Activated naive CD4-positive, alpha-beta T cell treated with anti-CD3 and anti-CD28 coated beads, Interleukin-2, amount 10 ng/mL, durations not matched to agents 7 days and 5 days (primary cell): ENCODE measurements at regions not wholly inside any gene's neighbourhood (a gene's known extent, or its start where the extent isn't known, plus 50 kb on each side); places are given as distances from the start of the nearest gene placed in this dataset.

Experiments
- CTCF ChIA-PET: fragments of 350-600 bp; sonication (Branson Sonifier 250); formaldehyde crosslinking; loops from one replicate; lab custom pipeline; 2021; ENCODE audit warnings: antibody characterized with exemption; lab: Charles Lee
- DNase-seq: peaks from one replicate; pipeline ENCODE4 v3.0.0-alpha.2; 2020
- H3K27ac Mint-ChIP-seq: one replicate; pipeline ENCODE4 v1.8.0; 2021; ENCODE audit warnings: mild to moderate bottlenecking, moderate library complexity, mixed read lengths
- H3K27me3 Mint-ChIP-seq: one replicate; pipeline ENCODE4 v1.8.0; 2021; ENCODE audit warnings: mild to moderate bottlenecking, mixed read lengths
- H3K36me3 Mint-ChIP-seq: one replicate; pipeline ENCODE4 v1.8.0; 2021; ENCODE audit warnings: mixed read lengths
- H3K4me1 Mint-ChIP-seq: one replicate; pipeline ENCODE4 v1.8.0; 2021; ENCODE audit warnings: mixed read lengths
- H3K4me3 Mint-ChIP-seq: one replicate; pipeline ENCODE4 v1.8.0; 2021; ENCODE audit warnings: mild to moderate bottlenecking, moderate library complexity, mixed read lengths
- H3K9me3 Mint-ChIP-seq: one replicate; pipeline ENCODE4 v1.8.0; 2021; ENCODE audit warnings: mixed read lengths

DNA sequence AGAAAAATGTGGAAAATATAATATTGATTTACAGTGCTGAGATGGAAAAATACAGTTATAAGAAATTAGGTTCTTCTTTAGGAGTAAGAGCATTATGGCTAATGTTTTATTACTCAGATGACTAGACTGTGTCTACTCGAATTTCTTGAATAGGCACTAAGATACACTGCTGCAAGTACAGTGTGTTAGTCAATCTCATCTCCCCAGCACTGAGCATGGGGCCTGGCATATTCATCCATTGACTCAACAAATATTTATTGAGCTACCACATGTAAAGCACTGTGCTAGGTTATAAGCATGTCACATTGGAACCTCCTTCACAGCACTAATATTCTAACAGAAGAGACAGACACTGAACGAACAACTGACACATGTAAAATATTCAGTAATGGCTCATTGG lies 242.5 kb upstream of the GPC6 start:
- no peak for DNase-seq
- H3K4me1 Mint-ChIP-seq = no peaks in the 10 kb centered on the region
- H3K36me3 Mint-ChIP-seq = no peaks in the 10 kb centered on the region
- H3K27ac Mint-ChIP-seq = no peak overlapping the region
- CTCF ChIA-PET = no interaction called here
- no peak overlapping the region for H3K4me3 Mint-ChIP-seq
- H3K27me3 Mint-ChIP-seq = no peaks in the 10 kb centered on the region
- peaks cover 6% of the 10 kb centered on the region for H3K9me3 Mint-ChIP-seq

- H3K4me3 Mint-ChIP-seq = no peak overlapping the region
- H3K27me3 Mint-ChIP-seq = no peaks in the 10 kb centered on the region
- H3K36me3 Mint-ChIP-seq = no peaks in the 10 kb centered on the region
- CTCF ChIA-PET = no interaction called here
- H3K4me1 Mint-ChIP-seq = no peaks in the 10 kb centered on the region
- H3K9me3 Mint-ChIP-seq = peaks cover 8% of the 10 kb centered on the region
- no peak for DNase-seq
- H3K27ac Mint-ChIP-seq = no peak overlapping the region
Observed at GRCh38 chr13:92989301-92989700, 237.3 kb upstream of the GPC6 start.

DNA sequence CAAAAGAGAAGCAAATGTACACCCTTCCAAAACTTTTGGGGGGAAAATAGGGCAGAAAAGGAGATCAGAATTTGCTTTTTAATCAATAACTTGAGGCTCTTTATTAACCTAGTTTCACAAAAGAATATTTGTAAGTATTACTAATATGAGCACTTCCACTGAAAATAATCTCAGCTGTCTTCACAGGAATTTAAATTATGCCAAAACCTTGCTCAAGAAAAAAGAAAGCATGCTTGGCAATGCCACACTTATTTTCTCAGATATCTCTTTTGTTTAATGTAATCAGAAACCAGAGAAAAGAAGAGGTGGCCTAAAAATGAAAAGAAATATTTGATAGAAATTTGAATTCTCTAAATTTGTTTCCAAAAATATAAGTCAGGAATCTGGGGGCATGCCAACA lies 234.9 kb upstream of the GPC6 start:
- H3K4me3 Mint-ChIP-seq = no peak overlapping the region
- H3K27me3 Mint-ChIP-seq = no peaks in the 10 kb centered on the region

DNA sequence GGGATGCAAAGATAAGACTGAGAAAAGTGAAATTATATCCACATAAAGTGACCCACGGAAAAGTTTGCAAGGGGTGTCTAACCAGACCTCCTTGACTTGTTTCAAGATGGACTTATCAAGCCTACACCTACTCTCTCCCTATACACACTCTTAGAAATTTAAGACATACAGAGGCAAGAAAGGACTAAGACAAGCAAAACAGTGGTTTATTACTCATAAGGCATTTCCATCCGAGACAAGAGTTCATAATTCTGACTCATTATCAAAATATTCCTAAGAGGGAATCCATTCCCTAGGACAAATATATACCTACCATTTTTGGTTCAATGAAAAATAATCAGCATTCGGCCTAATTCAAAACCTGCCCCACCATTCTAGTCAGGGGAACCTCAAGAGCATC lies 232.6 kb upstream of the GPC6 start:
- H3K4me3 Mint-ChIP-seq = no peak overlapping the region
- no peaks in the 10 kb centered on the region for H3K4me1 Mint-ChIP-seq
- H3K36me3 Mint-ChIP-seq = no peaks in the 10 kb centered on the region
- CTCF ChIA-PET = no interaction called here
- no peak overlapping the region for H3K27ac Mint-ChIP-seq
- H3K9me3 Mint-ChIP-seq = peaks cover 17% of the 10 kb centered on the region
- H3K27me3 Mint-ChIP-seq = no peaks in the 10 kb centered on the region
- no peak for DNase-seq

More for the DNA sequence above, 234.9 kb upstream of the GPC6 start:
- Mint-ChIP-seq H3K36me3 (no peaks in the 10 kb centered on the region), H3K4me1 (no peaks in the 10 kb centered on the region), H3K9me3 (peaks cover 24% of the 10 kb centered on the region), H3K27ac (no peak overlapping the region)
- no peak for DNase-seq
- CTCF ChIA-PET = no interaction called here

- DNase-seq = no peak
- Mint-ChIP-seq H3K4me1 (no peaks in the 10 kb centered on the region), H3K27me3 (no peaks in the 10 kb centered on the region), H3K4me3 (no peak overlapping the region), H3K9me3 (peaks cover 4% of the 10 kb centered on the region), H3K36me3 (no peaks in the 10 kb centered on the region), H3K27ac (no peak overlapping the region)
- CTCF ChIA-PET = no interaction called here
Observed at GRCh38 chr13:93001866-93002461, 224.6 kb upstream of the GPC6 start.

DNA sequence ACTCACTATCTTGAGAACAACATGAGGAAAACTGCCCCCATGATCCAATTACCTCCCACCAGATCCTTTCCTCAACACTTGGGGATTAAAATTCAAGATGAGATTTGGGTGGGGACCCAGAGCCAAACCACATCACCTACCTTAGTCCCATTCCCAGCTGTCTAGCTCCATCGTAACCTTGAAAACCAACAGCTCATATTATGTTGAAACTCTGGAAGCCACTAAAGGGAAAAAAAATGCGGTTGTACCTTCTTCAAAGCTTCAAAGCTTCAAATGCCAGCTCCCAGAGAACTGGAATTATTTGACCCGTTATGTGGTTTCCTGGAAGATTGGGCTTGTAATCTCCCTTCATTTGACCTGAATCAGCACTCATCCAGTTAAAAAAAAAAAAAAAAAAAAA lies 223.1 kb upstream of the GPC6 start:
- Mint-ChIP-seq H3K36me3 (no peaks in the 10 kb centered on the region), H3K27ac (no peak overlapping the region), H3K4me3 (no peak overlapping the region), H3K9me3 (peaks cover 9% of the 10 kb centered on the region), H3K27me3 (no peaks in the 10 kb centered on the region), H3K4me1 (no peaks in the 10 kb centered on the region)
- no peak for DNase-seq
- CTCF ChIA-PET = no interaction called here

DNA sequence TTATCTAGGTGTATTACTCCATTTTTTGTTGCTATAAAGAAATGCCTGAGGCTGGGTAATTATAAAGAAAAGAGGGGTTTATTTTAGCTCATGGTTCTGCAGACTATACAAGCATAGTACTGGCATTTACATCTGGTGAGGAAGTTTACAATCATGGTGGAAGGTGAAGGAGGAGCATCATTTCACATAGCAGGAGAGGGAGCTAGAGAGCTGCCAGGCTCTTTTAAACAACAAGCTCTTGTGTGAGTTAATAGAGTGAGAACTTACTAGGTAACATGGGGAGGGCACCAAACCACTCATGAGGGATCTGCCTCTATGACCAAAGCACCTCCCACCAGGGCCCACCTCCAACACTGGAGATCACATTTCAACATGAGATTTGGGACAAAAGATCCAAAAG lies 221.7 kb upstream of the GPC6 start:
- Mint-ChIP-seq H3K27me3 (no peaks in the 10 kb centered on the region), H3K27ac (no peak overlapping the region), H3K4me3 (no peak overlapping the region), H3K9me3 (peaks cover 9% of the 10 kb centered on the region), H3K4me1 (no peaks in the 10 kb centered on the region), H3K36me3 (no peaks in the 10 kb centered on the region)
- no peak for DNase-seq
- CTCF ChIA-PET = no interaction called here

GRCh38 chr13:93007928-93008327 lies 218.7 kb upstream of the GPC6 start:
- no peak for DNase-seq
- Mint-ChIP-seq H3K27me3 (no peaks in the 10 kb centered on the region), H3K27ac (no peak overlapping the region), H3K4me3 (no peak overlapping the region), H3K36me3 (no peaks in the 10 kb centered on the region), H3K9me3 (peaks cover 9% of the 10 kb centered on the region), H3K4me1 (no peaks in the 10 kb centered on the region)
- CTCF ChIA-PET = no interaction called here

DNA sequence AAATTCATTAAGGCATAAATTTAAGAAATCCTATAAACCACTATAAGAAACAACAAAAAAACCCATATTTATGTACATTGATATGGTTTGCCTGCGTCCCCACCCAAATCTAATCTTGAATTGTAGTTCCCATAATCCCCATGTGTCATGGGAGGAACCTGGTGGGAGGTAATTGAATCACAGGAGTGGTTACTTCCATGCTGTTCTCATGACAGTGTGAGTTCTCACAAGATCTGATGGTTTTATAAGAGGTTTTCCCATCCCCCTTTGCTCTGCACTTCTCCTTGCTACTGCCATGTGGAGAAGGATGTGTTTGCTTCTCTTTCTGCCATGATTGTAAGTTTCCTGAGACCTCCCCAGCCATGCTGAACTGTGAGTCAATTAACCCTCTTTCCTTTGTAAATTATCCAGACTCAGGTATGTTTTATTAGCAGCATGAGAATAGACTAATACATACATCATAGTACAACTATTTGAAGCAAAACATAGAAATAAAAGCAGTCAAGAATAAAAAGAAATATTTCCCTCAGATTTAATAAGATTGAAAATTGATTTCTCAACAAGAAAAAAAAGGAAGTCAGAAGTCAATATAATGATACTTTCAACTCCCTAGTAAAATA lies 209.0 kb upstream of the GPC6 start:
- Mint-ChIP-seq H3K27ac (no peak overlapping the region), H3K9me3 (peaks cover 20% of the 10 kb centered on the region)
- CTCF ChIA-PET = no interaction called here

DNA sequence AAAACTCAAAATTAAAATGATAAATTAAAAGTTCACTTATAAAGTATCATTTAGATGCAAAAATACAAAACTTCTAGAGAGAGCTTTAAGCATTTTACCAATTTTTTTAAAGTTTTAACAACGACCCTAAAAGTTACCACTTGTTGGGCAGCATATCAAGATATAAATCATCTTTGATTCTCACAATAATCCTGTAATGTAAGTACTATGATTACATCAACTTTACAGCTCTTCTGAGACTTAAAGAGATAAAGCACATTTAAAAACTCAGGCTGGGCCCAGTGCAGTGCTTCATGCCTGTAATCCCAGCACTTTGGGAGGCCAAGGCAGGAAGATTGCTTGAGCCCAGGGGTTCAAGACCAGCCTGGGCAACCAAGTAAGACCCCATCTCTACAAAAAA lies 202.7 kb upstream of the GPC6 start:
- no peak overlapping the region for H3K4me3 Mint-ChIP-seq
- no peaks in the 10 kb centered on the region for H3K36me3 Mint-ChIP-seq
- H3K27ac Mint-ChIP-seq = no peak overlapping the region
- CTCF ChIA-PET = no interaction called here
- peaks cover 3% of the 10 kb centered on the region for H3K9me3 Mint-ChIP-seq
- no peaks in the 10 kb centered on the region for H3K4me1 Mint-ChIP-seq
- no peak for DNase-seq
- H3K27me3 Mint-ChIP-seq = no peaks in the 10 kb centered on the region

More for the DNA sequence above, 209.0 kb upstream of the GPC6 start:
- Mint-ChIP-seq H3K4me1 (no peaks in the 10 kb centered on the region), H3K36me3 (no peaks in the 10 kb centered on the region), H3K27me3 (no peaks in the 10 kb centered on the region), H3K4me3 (no peak overlapping the region)
- no peak for DNase-seq

DNA sequence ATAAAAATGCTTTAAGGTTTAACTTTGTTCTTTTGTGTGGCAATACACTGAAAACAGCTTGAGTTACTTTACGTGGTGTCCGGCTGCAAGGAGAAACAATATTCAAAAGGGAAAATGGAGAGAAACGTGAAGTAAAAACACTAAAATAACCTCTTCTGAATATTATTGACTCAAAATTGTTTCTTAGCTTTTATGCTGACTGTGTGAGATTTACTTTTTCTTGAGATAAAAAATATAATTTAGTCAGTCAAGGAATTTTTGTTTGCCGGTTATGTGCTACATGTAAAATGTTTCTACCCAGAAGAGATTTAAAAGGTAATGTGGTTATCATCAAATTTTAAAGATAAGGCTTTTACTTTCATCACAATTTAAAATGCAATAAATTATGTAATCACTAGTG lies 200.6 kb upstream of the GPC6 start:
- no peaks in the 10 kb centered on the region for H3K4me1 Mint-ChIP-seq
- H3K27ac Mint-ChIP-seq = no peak overlapping the region
- no peaks in the 10 kb centered on the region for H3K27me3 Mint-ChIP-seq
- no peak overlapping the region for H3K4me3 Mint-ChIP-seq
- CTCF ChIA-PET = no interaction called here
- no peaks in the 10 kb centered on the region for H3K36me3 Mint-ChIP-seq
- DNase-seq = no peak
- no peaks in the 10 kb centered on the region for H3K9me3 Mint-ChIP-seq

GRCh38 chr13:93029536-93029935 lies 197.1 kb upstream of the GPC6 start:
- no peak overlapping the region for H3K4me3 Mint-ChIP-seq
- DNase-seq = no peak
- no peaks in the 10 kb centered on the region for H3K27me3 Mint-ChIP-seq
- no peaks in the 10 kb centered on the region for H3K4me1 Mint-ChIP-seq
- no peaks in the 10 kb centered on the region for H3K9me3 Mint-ChIP-seq
- H3K27ac Mint-ChIP-seq = no peak overlapping the region
- no peaks in the 10 kb centered on the region for H3K36me3 Mint-ChIP-seq
- CTCF ChIA-PET = no interaction called here

GRCh38 chr13:93036380-93036779 lies 190.2 kb upstream of the GPC6 start:
- no peak overlapping the region for H3K27ac Mint-ChIP-seq
- no peak overlapping the region for H3K4me3 Mint-ChIP-seq
- H3K27me3 Mint-ChIP-seq = no peaks in the 10 kb centered on the region
- CTCF ChIA-PET = no interaction called here
- no peaks in the 10 kb centered on the region for H3K36me3 Mint-ChIP-seq
- no peaks in the 10 kb centered on the region for H3K9me3 Mint-ChIP-seq
- no peak for DNase-seq
- no peaks in the 10 kb centered on the region for H3K4me1 Mint-ChIP-seq

- H3K27ac Mint-ChIP-seq = no peak overlapping the region
- no peaks in the 10 kb centered on the region for H3K9me3 Mint-ChIP-seq
- H3K4me1 Mint-ChIP-seq = no peaks in the 10 kb centered on the region
- H3K27me3 Mint-ChIP-seq = no peaks in the 10 kb centered on the region
- H3K4me3 Mint-ChIP-seq = no peak overlapping the region
- CTCF ChIA-PET = no interaction called here
- no peaks in the 10 kb centered on the region for H3K36me3 Mint-ChIP-seq
- no peak for DNase-seq
Observed at GRCh38 chr13:93037780-93038179, 188.8 kb upstream of the GPC6 start.

DNA sequence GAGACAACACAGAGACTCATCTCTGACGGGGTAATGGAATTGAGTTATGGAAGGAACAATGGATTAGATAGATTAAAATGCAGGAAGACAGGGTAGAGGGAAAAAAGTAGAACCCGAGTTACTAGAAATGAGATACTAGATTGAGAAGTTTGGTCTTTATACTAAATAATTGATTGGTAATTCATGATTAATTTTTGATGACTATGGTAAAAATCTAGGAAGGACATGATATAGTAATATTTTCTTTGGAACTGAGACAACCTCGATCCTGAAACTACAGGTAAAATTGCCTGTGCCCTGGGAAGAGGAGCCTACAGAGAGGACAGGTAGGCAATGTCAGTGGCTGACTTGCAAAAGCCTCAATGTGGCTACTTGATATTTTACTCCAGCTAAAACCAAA lies 188.4 kb upstream of the GPC6 start:
- no peaks in the 10 kb centered on the region for H3K36me3 Mint-ChIP-seq

More for the DNA sequence above, 188.4 kb upstream of the GPC6 start:
- H3K4me1 Mint-ChIP-seq = no peaks in the 10 kb centered on the region
- H3K27me3 Mint-ChIP-seq = no peaks in the 10 kb centered on the region
- no peak overlapping the region for H3K4me3 Mint-ChIP-seq
- CTCF ChIA-PET = no interaction called here
- no peak for DNase-seq
- no peaks in the 10 kb centered on the region for H3K9me3 Mint-ChIP-seq
- no peak overlapping the region for H3K27ac Mint-ChIP-seq
